HUES48 (cell line): ENCODE measurements at regions not wholly inside any gene's neighbourhood (a gene's known extent, or its start where the extent isn't known, plus 50 kb on each side); places are given as distances from the start of the nearest gene placed in this dataset.
A peak's percentile ranks its signal among the peaks of the same experiment; 100 is the strongest.

Experiments used
- H3K27ac ChIP-seq: one replicate; pipeline ENCODE4 v1.7.0; 2013; ENCODE audit warnings: low read depth, low read length, inconsistent platforms
- H3K27me3 ChIP-seq: 2 replicates; pipeline ENCODE4 v1.6.1; 2013; ENCODE audit warnings: mild to moderate bottlenecking, low read length; ENCODE audit not compliant: control insufficient read depth, insufficient read depth
- H3K36me3 ChIP-seq: 2 replicates; pipeline ENCODE4 v1.6.1; 2013; ENCODE audit warnings: low read length; ENCODE audit not compliant: control insufficient read depth, insufficient read depth
- H3K4me1 ChIP-seq: 2 replicates; pipeline ENCODE4 v1.6.1; 2013; ENCODE audit warnings: mild to moderate bottlenecking, low read length; ENCODE audit not compliant: control insufficient read depth, insufficient read depth
- H3K4me3 ChIP-seq: 2 replicates; pipeline ENCODE4 v1.5.1; 2013; ENCODE audit warnings: mild to moderate bottlenecking, low read depth, low read length
- H3K9ac ChIP-seq: 2 replicates; pipeline ENCODE4 v1.6.1; 2013; ENCODE audit warnings: mild to moderate bottlenecking, low read depth, low read length, moderate library complexity
- H3K9me3 ChIP-seq: 2 replicates; pipeline ENCODE4 v1.6.1; 2013; ENCODE audit warnings: low read length; ENCODE audit not compliant: control insufficient read depth, insufficient read depth

DNA sequence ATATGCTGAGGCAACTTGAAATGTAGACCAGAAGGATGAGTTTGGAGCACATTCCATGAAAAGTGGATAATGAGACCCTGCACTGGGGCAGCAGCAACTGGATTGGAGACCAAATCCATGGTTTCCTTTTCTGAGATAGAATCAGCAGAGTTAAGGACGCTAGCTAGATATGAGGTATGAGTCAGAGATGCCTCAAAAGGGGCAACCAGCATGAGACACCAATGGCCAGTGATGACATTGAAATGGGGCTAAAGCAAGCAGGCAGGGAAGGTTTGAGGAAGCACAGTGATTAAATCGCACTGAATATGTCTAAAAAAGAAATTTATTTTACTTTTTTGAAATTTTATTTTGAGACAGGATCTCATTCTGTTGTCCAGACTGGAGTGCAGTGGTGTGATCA lies 802.4 kb downstream of the TFAP2A start:
- Histone ChIP-seq H3K9me3 (no peaks in the 10 kb centered on the region), H3K4me3 (no peak overlapping the region), H3K36me3 (no peaks in the 10 kb centered on the region), H3K9ac (no peak overlapping the region), H3K27ac (no peak overlapping the region), H3K27me3 (no peaks in the 10 kb centered on the region), H3K4me1 (no peaks in the 10 kb centered on the region)

DNA sequence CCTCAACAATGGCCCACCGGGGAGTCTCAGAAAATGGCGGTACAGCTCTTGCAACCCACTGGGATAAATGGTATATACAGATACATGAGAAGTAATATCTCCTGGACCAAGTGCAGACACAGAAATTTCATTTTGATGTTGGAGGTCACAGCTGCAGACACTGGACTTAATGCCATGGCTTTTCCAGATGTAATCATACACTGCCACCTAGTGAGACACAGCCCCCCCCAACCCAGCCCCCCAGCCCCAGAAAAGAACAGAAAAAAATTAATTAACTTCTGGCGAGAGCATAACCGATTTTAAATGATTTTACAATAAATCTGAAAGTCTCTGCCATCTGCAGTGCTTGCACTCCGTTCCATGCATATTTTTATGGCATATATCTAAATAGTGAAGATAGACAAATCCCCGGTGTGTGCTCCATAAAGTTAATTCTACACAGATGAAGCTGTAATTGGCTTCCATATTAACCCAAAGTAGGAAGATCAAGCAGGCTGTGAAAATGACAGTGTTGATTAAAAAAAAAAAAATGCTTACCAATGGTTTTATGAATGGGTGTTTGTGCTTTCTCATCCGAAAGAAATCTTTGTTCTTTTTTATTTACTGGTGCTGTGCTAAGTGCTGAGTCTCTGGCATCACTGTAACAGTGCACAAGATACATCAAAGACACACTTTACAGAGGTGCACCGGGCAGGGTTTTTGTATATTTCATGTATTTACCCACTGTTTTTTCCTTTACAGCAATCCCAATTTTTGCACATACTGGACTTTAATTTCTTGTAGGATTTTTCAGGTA lies 804.1 kb downstream of the TFAP2A start:
- H3K27ac ChIP-seq, result no peak overlapping the region
- no peak overlapping the region for H3K9ac ChIP-seq
- H3K9me3 ChIP-seq, result no peaks in the 10 kb centered on the region
- peaks cover 14% of the 10 kb centered on the region for H3K4me1 ChIP-seq
- H3K27me3 ChIP-seq, result no peaks in the 10 kb centered on the region
- no peaks in the 10 kb centered on the region for H3K36me3 ChIP-seq
- no peak overlapping the region for H3K4me3 ChIP-seq

DNA sequence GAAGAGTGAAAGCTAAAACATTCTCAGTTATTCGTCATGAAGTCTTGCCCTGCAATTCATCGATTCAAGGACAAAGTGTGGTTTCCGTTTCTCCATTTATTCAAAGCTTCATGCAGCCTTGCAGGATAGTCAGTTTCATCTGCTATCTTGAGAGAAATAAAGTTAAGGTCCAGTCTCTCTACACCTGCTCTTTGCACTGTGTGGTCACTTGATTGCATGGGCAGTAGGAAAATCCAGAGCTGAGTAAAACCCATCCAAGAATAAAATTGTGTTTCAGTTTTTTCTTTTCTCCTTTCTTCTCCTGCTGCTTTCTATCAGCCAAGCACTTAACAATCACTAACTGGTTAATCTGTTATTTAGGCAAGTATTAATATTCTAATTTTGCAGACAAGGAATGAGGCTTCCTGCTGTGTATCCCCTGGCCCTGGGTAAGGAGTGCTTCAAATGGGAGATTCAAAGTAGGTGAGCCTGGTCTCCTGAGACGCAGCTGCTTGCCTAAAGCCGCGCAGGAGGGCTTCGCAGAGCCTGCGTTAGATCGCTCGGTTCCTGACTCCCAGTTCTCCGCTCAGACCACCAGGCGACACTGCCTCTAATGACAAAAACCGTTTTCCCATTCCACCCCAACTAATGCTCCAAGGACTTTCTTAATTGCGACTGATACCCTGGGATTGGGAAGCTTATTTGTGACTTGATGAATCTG lies 808.3 kb downstream of the TFAP2A start:
- Histone ChIP-seq H3K36me3 (no peaks in the 10 kb centered on the region), H3K27ac (peak overlapping the region; percentile 14), H3K9ac (no peak overlapping the region), H3K27me3 (no peaks in the 10 kb centered on the region), H3K9me3 (no peaks in the 10 kb centered on the region), H3K4me3 (peak overlapping the region; percentile 10; the same call in 1 of the 2 replicates), H3K4me1 (peaks cover 19% of the 10 kb centered on the region)

DNA sequence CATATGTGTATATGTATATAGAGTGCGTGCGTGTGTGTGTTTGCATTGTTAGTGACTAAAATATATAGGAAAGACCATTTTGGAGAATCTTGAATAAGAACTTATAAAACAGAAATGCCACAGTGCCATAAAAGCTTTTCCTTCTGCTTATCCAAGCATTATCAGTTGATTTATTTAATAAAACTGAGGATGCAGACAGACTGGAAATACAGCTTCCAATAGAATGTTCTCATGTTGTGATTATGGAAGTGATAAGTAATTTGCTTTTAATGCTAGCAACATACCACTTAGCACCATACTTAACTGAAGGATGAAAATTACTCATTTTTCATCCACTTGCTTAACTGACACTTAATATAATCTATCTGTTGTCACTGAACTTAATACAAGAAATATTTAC lies 820.1 kb downstream of the TFAP2A start:
- no peak overlapping the region for H3K4me3 ChIP-seq
- H3K4me1 ChIP-seq, result no peaks in the 10 kb centered on the region
- no peaks in the 10 kb centered on the region for H3K36me3 ChIP-seq
- H3K9me3 ChIP-seq, result no peaks in the 10 kb centered on the region
- no peak overlapping the region for H3K9ac ChIP-seq
- H3K27ac ChIP-seq, result no peak overlapping the region
- no peaks in the 10 kb centered on the region for H3K27me3 ChIP-seq

DNA sequence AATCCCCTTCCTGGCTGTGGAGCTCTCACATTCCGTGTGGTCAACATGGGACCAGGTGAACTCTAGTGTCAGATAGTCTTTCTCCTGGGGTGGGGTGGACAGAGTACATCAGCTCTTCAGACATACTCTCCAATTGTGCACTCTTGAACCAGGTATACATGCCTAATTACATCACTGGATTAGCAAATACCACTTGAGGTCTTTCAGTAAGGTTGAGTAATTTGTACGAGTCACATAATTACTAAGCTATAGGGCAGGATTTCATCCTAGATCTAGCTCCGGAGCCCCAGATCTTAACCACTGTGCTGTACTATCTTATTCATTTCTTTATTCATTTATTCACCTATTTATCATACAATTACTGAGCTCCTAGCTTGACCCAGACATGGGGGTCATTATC lies 821.3 kb downstream of the TFAP2A start:
- no peaks in the 10 kb centered on the region for H3K9me3 ChIP-seq

DNA sequence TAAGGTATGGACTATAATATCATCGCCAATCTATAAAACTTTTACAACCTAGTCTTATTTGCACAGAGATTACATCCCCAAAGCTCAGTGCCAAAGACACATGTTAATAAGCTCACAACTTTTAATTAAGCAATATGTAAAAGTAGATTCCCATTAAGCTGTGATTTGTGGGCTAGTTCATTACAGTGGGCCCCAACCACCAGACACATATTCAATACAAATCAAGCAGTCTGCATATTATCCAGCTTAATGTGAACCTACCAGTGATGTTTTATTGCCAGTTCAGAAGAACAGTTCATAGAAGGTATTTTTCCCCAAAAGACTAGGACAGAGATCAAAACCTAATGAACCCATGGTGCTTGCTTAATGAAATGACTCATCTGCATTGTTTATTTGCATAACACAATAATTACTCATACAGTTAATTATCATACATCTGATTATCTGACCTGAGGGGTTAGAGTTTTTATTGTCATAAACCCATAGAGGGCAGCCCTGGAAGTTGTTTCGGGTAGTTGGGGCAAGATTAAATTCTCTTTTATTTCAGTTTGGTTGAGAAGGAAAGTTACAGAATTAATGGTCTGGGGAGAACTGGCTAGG lies 831.0 kb downstream of the TFAP2A start:
- H3K4me3 ChIP-seq, result no peak overlapping the region
- H3K27ac ChIP-seq, result no peak overlapping the region
- H3K9me3 ChIP-seq, result no peaks in the 10 kb centered on the region
- no peaks in the 10 kb centered on the region for H3K4me1 ChIP-seq
- no peaks in the 10 kb centered on the region for H3K36me3 ChIP-seq
- H3K27me3 ChIP-seq, result no peaks in the 10 kb centered on the region
- H3K9ac ChIP-seq, result no peak overlapping the region

More for the DNA sequence above, 821.3 kb downstream of the TFAP2A start:
- Histone ChIP-seq H3K4me1 (no peaks in the 10 kb centered on the region), H3K9ac (no peak overlapping the region), H3K27me3 (no peaks in the 10 kb centered on the region), H3K36me3 (no peaks in the 10 kb centered on the region), H3K4me3 (no peak overlapping the region), H3K27ac (no peak overlapping the region)

DNA sequence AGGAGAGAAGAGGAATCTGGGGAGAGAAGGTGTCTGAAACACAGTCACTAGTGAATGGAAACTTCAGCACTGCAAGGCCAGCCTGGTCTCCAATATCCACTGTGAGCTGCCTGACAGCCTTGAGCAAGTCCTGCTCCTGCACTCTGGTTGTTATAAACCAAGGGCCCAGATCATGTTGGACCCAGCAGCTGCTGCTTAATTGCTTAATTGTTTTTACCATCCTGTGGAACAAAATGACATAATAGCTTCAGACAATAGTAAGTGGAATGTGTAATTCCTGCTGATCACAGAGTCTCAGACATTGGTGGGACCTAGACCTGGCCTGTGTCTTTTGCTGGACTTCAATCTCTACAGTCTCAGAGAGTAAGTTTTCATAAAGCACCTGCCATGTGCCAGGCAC lies 833.7 kb downstream of the TFAP2A start:
- Histone ChIP-seq H3K27me3 (no peaks in the 10 kb centered on the region), H3K4me1 (no peaks in the 10 kb centered on the region), H3K4me3 (no peak overlapping the region), H3K9ac (no peak overlapping the region), H3K36me3 (no peaks in the 10 kb centered on the region), H3K27ac (no peak overlapping the region), H3K9me3 (no peaks in the 10 kb centered on the region)

DNA sequence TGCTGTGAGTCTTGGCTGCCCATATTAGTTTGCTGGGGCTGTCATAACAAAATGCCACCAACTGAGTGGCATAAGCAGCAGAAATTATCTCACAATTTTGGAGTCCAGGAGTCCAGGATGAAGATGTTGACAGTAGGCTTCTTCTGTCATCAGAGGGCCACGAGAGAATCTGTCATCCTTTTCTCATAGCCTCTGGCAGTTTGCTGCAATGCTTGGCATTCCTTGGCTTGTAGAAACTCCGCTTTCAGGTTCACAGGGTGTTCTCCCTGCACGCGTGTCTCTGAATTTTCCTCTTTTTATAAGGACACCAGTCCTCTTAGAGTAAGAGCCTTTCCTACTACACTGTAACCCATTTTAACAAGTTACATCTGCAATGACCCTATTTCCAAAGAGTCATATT lies 838.4 kb downstream of the TFAP2A start:
- Histone ChIP-seq H3K4me1 (no peaks in the 10 kb centered on the region), H3K9ac (no peak overlapping the region), H3K9me3 (no peaks in the 10 kb centered on the region), H3K27ac (no peak overlapping the region), H3K27me3 (no peaks in the 10 kb centered on the region), H3K36me3 (no peaks in the 10 kb centered on the region), H3K4me3 (no peak overlapping the region)

DNA sequence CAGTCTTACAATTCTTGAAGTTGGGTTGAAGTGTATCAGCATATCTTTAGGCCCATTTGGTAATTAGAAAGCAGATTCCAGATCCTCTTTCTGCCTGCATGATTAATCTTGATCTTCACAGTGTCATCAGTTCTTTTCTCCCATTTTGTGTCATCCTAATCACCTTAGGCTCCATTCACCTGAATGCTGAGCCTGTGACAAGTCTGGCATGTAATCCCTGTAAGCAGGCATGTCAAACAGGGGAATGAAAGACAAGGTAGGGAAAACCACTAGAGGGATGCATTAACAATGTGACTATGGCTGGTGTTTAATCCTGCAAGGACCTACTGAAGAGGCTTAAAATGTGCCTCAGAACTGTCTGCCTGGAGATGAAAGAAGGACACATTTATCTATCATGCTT lies 848.8 kb downstream of the TFAP2A start:
- Histone ChIP-seq H3K36me3 (no peaks in the 10 kb centered on the region), H3K4me3 (no peak overlapping the region), H3K4me1 (no peaks in the 10 kb centered on the region), H3K9ac (no peak overlapping the region), H3K27ac (no peak overlapping the region), H3K9me3 (no peaks in the 10 kb centered on the region), H3K27me3 (no peaks in the 10 kb centered on the region)

DNA sequence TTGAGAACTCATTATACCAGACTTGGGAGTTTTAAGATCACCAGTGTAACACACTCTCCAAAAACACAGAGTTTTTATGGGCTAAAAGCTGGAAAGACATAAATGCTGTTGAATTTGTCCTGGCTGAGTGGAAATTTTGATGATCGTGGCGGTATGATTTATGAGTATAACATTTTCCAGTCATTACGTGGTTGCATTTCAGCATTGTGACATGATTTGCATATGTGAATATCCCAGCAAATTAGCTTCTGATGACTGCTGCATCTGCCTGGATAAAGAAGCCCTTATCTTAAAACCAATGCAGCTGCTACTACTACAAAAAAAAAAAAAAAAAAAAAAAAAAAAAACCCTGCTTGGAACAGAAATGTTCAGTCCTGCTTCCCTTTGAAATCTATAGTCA lies 850.9 kb downstream of the TFAP2A start:
- no peaks in the 10 kb centered on the region for H3K4me1 ChIP-seq

DNA sequence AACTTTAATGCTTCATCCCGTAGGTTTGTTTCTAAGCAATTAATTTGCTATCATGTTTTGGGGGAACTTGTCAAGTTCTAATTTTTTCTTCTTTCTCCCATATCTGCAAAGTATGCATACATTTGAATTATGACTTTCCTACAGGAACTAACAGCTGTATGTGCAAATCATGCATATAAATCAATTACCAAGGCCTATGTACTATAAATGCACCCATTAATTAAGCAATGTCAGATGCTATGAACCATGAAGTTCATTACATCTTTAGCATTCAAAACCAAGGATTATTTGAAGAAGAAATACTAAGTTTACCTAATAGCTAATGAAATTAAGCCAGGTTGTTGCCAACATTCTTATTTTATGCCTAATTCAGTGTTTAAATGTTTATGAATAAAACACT lies 851.3 kb downstream of the TFAP2A start:
- Histone ChIP-seq H3K36me3 (no peaks in the 10 kb centered on the region), H3K4me1 (no peaks in the 10 kb centered on the region), H3K27me3 (no peaks in the 10 kb centered on the region), H3K9ac (no peak overlapping the region), H3K27ac (no peak overlapping the region), H3K9me3 (no peaks in the 10 kb centered on the region), H3K4me3 (no peak overlapping the region)

More for the DNA sequence above, 850.9 kb downstream of the TFAP2A start:
- H3K9ac ChIP-seq, result no peak overlapping the region
- H3K36me3 ChIP-seq, result no peaks in the 10 kb centered on the region
- no peak overlapping the region for H3K27ac ChIP-seq
- H3K4me3 ChIP-seq, result no peak overlapping the region
- H3K9me3 ChIP-seq, result no peaks in the 10 kb centered on the region
- no peaks in the 10 kb centered on the region for H3K27me3 ChIP-seq
